Activated effector memory CD4-positive, alpha-beta T cell treated with Interleukin-2 at 50 U/mL for 16 hours (primary cell): ENCODE measurements at regions not wholly inside any gene's neighbourhood (a gene's known extent, or its start where the extent isn't known, plus 50 kb on each side); places are given as distances from the start of the nearest gene placed in this dataset.
"Not testable (repeated sequence)": the region's sequence is repeated elsewhere in the genome, so short reads cannot be mapped to it uniquely, and the experiment has no call there.

Experiments
- DNase-seq: peaks from one replicate; pipeline ENCODE4 v3.0.0-alpha.2; 2020

GRCh38 chr9:27675354-27675753, 102.1 kb upstream of the C9orf72 start:
- no peak for DNase-seq

DNA sequence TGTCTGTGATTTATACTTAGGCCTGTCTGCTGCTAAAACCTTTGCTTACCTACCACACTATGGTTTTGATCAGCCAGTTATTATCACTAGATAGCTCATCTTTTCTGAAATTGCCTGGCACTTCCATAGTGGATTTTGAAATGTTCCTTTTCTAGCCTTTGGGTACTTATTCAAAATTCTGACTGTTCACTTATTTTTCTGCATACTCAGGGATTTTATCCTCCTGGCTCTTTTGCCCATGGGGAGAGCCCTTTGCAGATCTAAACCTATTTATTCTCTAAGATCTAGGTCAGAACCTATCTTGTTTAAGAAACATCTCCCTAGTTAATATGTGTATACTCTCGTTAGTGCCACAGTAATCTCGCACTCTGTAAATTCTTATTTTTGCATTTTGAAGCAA, 103.5 kb upstream of the C9orf72 start:
- no peak for DNase-seq

DNA sequence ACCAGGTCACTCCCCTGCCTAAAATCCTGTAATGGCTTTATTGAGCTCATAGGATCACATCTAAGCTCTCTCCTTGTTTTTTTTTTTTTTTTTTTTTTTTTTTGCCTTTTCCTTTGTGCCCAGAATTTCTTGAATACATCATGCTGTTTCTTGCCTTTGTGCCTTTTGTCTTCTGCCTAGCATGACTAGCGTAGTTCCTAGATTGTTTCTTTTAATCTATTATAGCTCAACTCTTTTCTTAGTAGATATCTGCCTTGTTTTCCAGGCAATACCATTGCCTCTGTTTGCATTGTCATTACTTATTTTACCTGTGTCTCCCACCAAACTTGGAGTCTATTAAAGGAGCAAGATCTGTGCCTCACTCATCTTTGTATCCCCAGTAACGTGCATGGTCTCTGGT, 106.1 kb upstream of the C9orf72 start:
- DNase-seq = no peak

- no peak for DNase-seq
Measured at GRCh38 chr9:27683181-27683580, 109.9 kb upstream of the C9orf72 start.

- DNase-seq = no peak
Measured at GRCh38 chr9:27688954-27689353, 115.7 kb upstream of the C9orf72 start.

- not testable (repeated sequence) for DNase-seq
Measured at GRCh38 chr9:27690816-27691215, 117.5 kb upstream of the C9orf72 start.

GRCh38 chr9:27699621-27700020, 126.3 kb upstream of the C9orf72 start:
- DNase-seq = no peak

- DNase-seq = no peak
Measured at GRCh38 chr9:27701016-27701415, 127.7 kb upstream of the C9orf72 start.

- DNase-seq = no peak
Measured at GRCh38 chr9:27701587-27701986, 128.3 kb upstream of the C9orf72 start.

GRCh38 chr9:27703216-27703980, 130.1 kb upstream of the C9orf72 start:
- no peak for DNase-seq

GRCh38 chr9:27711241-27711640, 138.0 kb upstream of the C9orf72 start:
- DNase-seq = no peak

DNA sequence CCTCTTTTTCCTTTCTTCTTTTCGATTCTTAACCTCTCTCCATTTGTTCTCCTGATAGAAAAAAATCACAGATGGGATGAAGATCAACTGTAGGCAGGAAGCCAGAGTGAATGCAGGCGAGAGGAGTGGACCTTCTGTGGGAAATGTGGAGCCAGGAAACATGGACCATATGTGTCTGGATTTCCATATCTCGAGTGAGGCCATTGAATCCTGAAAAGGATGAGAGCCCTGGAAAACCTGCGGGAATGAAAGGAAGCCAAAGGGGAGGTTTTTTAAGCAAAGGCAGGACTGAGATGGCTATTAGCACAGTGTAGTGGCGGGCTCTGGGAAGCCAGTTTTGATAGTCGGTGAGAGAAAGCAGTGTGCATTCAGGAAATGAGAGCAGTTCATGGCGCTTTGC, 139.5 kb upstream of the C9orf72 start:
- no peak for DNase-seq

- DNase-seq = no peak
Measured at GRCh38 chr9:27714388-27714787, 141.1 kb upstream of the C9orf72 start.

- DNase-seq = no peak
Measured at GRCh38 chr9:27715651-27716050, 142.4 kb upstream of the C9orf72 start.

DNA sequence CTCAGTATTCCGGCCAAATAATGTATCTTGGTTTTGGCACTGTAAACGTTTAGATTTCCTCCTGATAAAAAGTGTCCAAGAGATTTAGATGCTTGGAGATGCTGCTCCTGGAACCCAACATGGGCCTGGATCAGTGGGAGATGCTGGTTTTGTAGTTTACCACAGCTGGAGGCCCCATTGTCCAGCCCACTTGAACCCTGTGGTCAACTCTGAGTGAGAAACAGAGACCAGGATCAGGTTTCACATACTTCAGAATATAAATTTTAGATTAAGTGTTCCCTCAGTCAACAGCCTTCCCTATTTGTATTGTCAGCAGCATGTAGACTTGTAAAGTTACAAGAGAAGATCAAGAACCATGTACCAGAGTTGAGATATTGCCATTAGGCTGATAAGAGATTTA, 144.7 kb upstream of the C9orf72 start:
- DNase-seq = no peak

- DNase-seq = no peak
Measured at GRCh38 chr9:27719711-27720110, 146.4 kb upstream of the C9orf72 start.

DNA sequence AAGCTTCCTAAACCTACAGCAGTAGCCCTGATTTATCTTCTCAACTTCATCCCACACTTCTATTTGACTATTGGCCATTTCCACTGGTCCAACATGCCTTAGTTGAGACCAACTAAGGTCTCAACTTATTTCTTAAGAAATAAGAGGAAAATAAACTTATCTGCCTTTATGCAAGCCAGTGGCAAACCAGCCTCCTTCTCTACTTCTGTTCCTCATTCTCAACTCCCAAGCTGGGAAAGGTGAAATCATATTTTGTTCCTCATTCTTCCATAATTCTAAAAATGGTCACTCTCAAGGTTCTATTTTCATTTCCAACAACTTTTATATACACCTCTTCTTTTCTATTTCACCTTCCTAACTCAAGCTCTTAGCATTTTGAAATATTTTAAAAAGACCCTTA, 149.6 kb upstream of the C9orf72 start:
- no peak for DNase-seq

DNA sequence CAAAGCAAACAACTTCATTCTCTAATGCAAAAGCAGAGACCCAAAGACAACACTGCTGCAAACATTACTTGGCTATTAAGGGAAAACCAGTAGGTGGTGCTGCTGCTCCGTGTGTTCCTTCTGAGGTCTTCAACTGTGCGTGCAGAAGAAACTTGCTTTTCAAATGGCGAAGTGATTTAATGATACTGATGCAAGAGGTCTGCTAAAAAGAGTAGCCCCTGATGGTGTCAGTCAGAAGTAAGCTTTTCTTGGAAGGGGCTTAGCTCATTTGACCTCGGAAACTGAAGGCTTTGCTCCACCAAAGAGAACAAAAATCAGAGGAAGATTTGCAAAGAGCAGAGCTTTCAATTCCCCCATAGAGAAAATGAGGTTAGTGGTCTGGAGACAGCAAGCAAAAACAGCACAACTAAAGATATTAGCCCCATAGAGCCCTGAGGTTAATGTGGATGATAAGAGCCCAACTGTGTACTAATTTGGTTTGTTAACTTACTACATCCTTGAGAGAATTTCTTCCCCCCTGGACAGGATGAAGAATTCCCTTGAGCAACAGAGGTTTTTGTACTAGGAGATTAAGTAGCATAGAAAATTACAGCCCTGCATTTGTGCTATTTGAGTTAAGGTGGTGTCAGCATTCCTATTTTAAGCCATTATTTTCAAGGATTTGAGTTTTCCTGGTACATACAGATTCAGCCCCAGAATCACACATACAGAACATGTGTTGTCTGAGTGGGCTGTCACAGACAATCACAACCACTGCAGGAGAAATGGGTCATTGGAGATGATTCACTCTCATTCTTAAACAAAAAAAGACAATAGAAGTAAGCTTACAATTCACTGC, 153.2 kb upstream of the C9orf72 start:
- no peak for DNase-seq

- no peak for DNase-seq
Measured at GRCh38 chr9:27732494-27732893, 159.2 kb upstream of the C9orf72 start.

DNA sequence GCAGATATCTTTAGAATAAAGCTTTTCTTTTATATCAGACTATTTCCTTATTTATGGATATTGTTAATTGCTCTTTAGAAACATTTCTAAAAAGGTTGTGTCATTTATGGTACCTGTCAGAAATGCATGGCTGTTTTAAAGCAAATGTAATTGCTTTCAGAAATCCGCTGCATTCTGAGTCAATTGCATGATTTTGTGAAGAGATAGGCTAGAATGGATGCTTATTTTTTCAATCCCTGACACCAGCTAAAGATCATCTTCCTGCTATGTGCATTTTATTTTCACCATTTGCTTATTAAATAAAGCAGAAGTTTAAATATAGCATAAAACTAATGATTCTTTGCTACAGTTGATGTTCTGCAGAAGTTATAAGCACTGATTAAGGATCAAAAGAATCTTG, 170.2 kb upstream of the C9orf72 start:
- no peak for DNase-seq

GRCh38 chr9:27747450-27747849, 174.2 kb upstream of the C9orf72 start:
- DNase-seq = no peak

DNA sequence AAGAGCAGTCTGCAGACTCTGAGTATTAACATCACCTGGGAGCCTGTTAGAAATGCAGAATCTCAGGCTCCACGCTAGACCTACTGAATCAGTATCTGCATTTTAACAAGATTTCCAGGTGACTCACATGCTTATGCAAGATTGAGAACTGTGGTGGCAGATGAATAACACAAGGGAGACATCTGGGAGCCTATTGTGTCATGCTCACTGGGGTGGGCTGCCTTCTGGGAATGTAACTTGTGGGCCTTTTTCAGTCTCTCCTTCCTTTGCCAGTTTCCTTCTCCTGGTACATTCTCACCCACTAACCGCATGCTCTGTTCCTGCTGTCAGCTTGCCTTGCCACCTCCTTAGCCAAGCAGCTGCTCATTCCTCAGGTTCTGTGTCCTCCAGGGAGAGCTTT, 176.6 kb upstream of the C9orf72 start:
- no peak for DNase-seq

DNA sequence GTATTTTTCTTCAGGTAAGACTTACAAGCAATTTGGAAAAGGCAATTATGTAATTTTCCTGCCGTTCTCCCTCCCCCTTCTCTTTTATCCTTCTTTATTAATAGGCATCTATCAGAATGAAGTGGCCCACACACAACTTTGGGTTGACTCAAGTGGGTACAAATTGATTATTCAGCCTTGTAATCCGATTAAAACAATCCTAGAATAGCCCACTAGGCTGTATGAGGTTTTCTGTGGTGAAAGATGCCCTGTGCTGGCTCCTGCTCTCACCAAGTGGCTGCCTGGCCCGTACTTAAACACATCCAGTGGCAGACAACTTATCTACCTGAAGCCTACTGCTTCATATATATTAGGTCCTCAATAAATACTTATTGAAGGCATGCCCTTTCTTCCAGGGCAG, 177.3 kb upstream of the C9orf72 start:
- no peak for DNase-seq

DNA sequence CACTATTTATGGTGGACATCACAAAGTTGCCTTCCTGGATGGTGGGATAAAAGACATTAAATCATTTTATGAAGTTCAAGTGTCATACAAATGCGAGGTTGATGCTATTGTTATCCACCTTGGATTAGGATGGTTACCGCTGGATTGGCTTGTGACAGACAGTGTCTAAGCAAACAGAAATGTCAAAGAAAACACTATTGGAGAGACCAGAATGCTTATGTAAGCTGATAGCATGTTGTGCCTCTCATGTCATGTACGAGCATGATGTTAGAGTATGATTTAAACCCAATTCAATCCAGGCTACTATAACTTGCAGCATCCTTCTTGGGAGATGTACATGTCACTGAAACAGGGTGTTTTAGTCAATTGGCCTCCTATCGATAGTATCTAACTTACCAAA, 178.8 kb upstream of the C9orf72 start:
- DNase-seq = no peak
